IPS-15b (cell line): ENCODE measurements at regions not wholly inside any gene's neighbourhood (a gene's known extent, or its start where the extent isn't known, plus 50 kb on each side); places are given as distances from the start of the nearest gene placed in this dataset.

Experiments
- H3K27me3 ChIP-seq: one replicate; pipeline ENCODE4 v1.6.1; 2013; ENCODE audit warnings: low read length; ENCODE audit not compliant: control insufficient read depth, insufficient read depth
- H3K36me3 ChIP-seq: one replicate; pipeline ENCODE4 v1.6.1; 2013; ENCODE audit warnings: low read length; ENCODE audit not compliant: control insufficient read depth, insufficient read depth
- H3K4me1 ChIP-seq: one replicate; pipeline ENCODE4 v1.6.1; 2013; ENCODE audit warnings: mild to moderate bottlenecking, low read length; ENCODE audit not compliant: control insufficient read depth, insufficient read depth
- H3K4me3 ChIP-seq: one replicate; pipeline ENCODE4 v1.5.1; 2013; ENCODE audit warnings: low read depth, low read length
- H3K9ac ChIP-seq: one replicate; pipeline ENCODE4 v1.6.1; 2013; ENCODE audit warnings: low read depth, mild to moderate bottlenecking, low read length
- H3K9me3 ChIP-seq: one replicate; pipeline ENCODE4 v1.6.1; 2013; ENCODE audit warnings: mild to moderate bottlenecking, low read length; ENCODE audit not compliant: control insufficient read depth, insufficient read depth

GRCh38 chr7:52473756-52474155, 561.7 kb upstream of the POM121L12 start:
- no peak overlapping the region for H3K9ac ChIP-seq
- H3K9me3 ChIP-seq, result no peaks in the 10 kb centered on the region
- no peak overlapping the region for H3K4me3 ChIP-seq
- peaks cover under 1% of the 10 kb centered on the region for H3K4me1 ChIP-seq
- no peaks in the 10 kb centered on the region for H3K36me3 ChIP-seq
- no peaks in the 10 kb centered on the region for H3K27me3 ChIP-seq

- Histone ChIP-seq H3K9me3 (no peaks in the 10 kb centered on the region), H3K4me1 (no peaks in the 10 kb centered on the region), H3K9ac (no peak overlapping the region), H3K27me3 (no peaks in the 10 kb centered on the region), H3K36me3 (no peaks in the 10 kb centered on the region), H3K4me3 (no peak overlapping the region)
These were observed 563.3 kb upstream of the POM121L12 start for GRCh38 chr7:52472006-52472620.

- no peaks in the 10 kb centered on the region for H3K27me3 ChIP-seq
- H3K4me1 ChIP-seq, result no peaks in the 10 kb centered on the region
- H3K4me3 ChIP-seq, result no peak overlapping the region
- H3K36me3 ChIP-seq, result no peaks in the 10 kb centered on the region
- no peaks in the 10 kb centered on the region for H3K9me3 ChIP-seq
- H3K9ac ChIP-seq, result no peak overlapping the region
These were observed 570.2 kb upstream of the POM121L12 start for GRCh38 chr7:52465216-52465615.

- Histone ChIP-seq H3K36me3 (no peaks in the 10 kb centered on the region), H3K9me3 (no peaks in the 10 kb centered on the region), H3K9ac (no peak overlapping the region)
These were observed 572.1 kb upstream of the POM121L12 start for GRCh38 chr7:52463341-52463740.

DNA sequence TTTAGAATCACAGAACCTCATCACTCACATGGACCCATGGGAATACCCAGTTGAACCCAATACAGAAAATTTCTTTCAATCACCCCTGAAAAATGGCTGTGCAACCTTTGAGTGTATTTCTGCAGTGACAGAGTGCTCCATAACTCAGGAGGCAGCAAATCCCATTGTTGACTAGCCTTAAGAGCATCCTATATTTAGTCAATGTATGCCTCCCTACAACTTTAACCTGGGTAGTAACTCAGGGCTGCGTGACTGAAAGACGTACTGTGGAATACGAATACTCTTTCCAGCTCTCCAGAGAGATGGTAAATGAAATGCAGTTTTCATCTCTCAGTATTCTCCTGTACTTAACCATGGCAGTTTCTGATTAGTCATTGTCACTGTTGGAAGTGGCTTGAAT, 573.0 kb upstream of the POM121L12 start:
- no peaks in the 10 kb centered on the region for H3K9me3 ChIP-seq
- no peaks in the 10 kb centered on the region for H3K27me3 ChIP-seq
- no peak overlapping the region for H3K4me3 ChIP-seq
- no peak overlapping the region for H3K9ac ChIP-seq
- H3K4me1 ChIP-seq, result no peaks in the 10 kb centered on the region
- no peaks in the 10 kb centered on the region for H3K36me3 ChIP-seq

More at GRCh38 chr7:52463341-52463740, 572.1 kb upstream of the POM121L12 start:
- Histone ChIP-seq H3K4me1 (no peaks in the 10 kb centered on the region), H3K4me3 (no peak overlapping the region), H3K27me3 (no peaks in the 10 kb centered on the region)

GRCh38 chr7:52455571-52455970, 579.9 kb upstream of the POM121L12 start:
- Histone ChIP-seq H3K4me1 (no peaks in the 10 kb centered on the region), H3K36me3 (no peaks in the 10 kb centered on the region), H3K27me3 (no peaks in the 10 kb centered on the region), H3K4me3 (no peak overlapping the region), H3K9ac (no peak overlapping the region), H3K9me3 (no peaks in the 10 kb centered on the region)

DNA sequence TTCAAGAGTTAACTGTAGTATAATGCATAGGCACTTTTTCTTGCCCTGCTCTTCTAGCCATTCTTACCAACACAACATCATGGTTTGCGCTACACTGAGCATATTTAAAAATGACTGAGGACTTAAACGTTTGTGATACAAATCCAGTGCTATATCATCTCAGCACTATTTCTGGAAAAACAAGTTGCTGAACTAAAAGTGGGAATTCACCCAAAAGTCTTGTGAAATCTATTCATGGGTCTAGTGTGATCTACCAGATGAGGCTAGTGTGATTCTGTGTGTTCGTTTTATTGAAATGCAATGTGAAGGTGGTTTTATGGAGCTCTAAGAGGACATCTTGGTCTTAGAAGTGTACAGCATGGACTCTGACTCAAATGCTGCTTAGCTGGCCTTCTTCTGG, 584.6 kb upstream of the POM121L12 start:
- H3K27me3 ChIP-seq, result no peaks in the 10 kb centered on the region
- no peak overlapping the region for H3K4me3 ChIP-seq
- no peaks in the 10 kb centered on the region for H3K9me3 ChIP-seq
- H3K36me3 ChIP-seq, result no peaks in the 10 kb centered on the region
- no peak overlapping the region for H3K9ac ChIP-seq
- H3K4me1 ChIP-seq, result peaks cover 6% of the 10 kb centered on the region

- Histone ChIP-seq H3K9ac (no peak overlapping the region), H3K27me3 (no peaks in the 10 kb centered on the region), H3K36me3 (no peaks in the 10 kb centered on the region), H3K4me1 (peaks cover 6% of the 10 kb centered on the region), H3K9me3 (no peaks in the 10 kb centered on the region), H3K4me3 (no peak overlapping the region)
These were observed 587.8 kb upstream of the POM121L12 start for GRCh38 chr7:52447581-52448180.

- Histone ChIP-seq H3K27me3 (no peaks in the 10 kb centered on the region), H3K4me3 (no peak overlapping the region), H3K36me3 (no peaks in the 10 kb centered on the region), H3K9ac (no peak overlapping the region), H3K9me3 (no peaks in the 10 kb centered on the region), H3K4me1 (no peaks in the 10 kb centered on the region)
These were observed 599.2 kb upstream of the POM121L12 start for GRCh38 chr7:52436278-52436677.

DNA sequence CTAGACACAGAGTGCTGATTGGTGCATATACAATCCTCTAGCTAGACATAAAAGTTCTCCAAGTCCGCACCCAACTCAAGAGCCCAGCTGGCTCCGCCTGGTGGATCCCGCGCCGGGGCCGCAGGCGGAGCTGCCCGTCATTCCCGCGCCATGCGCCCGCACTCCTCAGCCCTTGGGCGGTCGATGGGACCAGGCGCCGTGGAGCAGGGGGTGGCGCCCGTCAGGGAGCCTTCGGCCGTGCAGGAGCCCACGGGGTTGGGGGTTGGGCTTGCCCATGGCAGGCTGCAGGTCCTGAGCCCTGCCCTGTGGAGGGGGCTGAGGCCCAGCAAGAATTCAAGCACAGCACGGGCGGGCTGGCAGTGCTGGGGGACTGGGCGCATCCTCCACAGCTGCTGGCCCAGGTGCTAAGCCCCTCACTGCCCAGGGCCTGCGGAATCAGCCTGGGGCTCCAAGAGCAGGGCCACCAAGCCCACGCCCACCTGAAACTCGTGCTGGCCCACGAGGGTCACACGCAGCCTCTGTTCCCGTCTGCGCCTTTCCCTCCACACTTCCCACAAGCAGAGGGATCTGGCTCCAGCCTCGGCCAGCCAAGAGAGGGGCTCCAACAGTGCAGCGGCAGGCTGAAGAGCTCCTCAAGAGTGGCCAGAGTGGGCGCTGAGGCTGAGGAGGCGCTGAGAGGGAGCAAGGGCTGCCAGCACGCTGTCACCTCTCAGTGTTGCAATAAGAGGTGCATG, 604.2 kb upstream of the POM121L12 start:
- H3K27me3 ChIP-seq, result no peaks in the 10 kb centered on the region
- H3K4me3 ChIP-seq, result no peak overlapping the region
- H3K4me1 ChIP-seq, result no peaks in the 10 kb centered on the region
- H3K9me3 ChIP-seq, result no peaks in the 10 kb centered on the region
- H3K9ac ChIP-seq, result no peak overlapping the region
- no peaks in the 10 kb centered on the region for H3K36me3 ChIP-seq

GRCh38 chr7:52423251-52423650, 612.2 kb upstream of the POM121L12 start:
- Histone ChIP-seq H3K27me3 (no peaks in the 10 kb centered on the region), H3K9ac (no peak overlapping the region), H3K36me3 (no peaks in the 10 kb centered on the region), H3K9me3 (no peaks in the 10 kb centered on the region), H3K4me1 (no peaks in the 10 kb centered on the region), H3K4me3 (no peak overlapping the region)

DNA sequence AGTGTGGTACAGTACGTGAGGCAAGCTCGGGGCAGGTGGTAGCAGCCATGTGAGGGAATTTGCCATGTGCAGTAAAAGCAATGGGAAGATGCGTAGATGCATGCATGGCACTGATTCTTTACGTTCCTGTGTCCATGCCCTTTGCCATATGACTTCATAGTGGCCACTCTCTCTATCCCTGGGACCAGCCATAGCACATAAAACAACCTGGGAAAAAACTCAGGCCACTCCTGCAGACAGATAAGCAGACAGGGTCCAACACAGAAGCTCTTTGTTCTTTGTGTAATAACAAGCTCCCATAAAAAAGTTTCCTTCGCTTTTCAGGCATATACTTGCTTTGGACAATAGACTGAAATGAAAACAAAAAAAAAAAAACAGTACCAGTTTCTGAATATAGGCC, 622.4 kb upstream of the POM121L12 start:
- H3K27me3 ChIP-seq, result no peaks in the 10 kb centered on the region
- H3K4me1 ChIP-seq, result no peaks in the 10 kb centered on the region
- H3K36me3 ChIP-seq, result no peaks in the 10 kb centered on the region
- no peaks in the 10 kb centered on the region for H3K9me3 ChIP-seq
- no peak overlapping the region for H3K4me3 ChIP-seq
- H3K9ac ChIP-seq, result no peak overlapping the region
